ENCODE measurements at regions not wholly inside any gene's neighbourhood (a gene's known extent, or its start where the extent isn't known, plus 50 kb on each side); places are given as distances from the start of the nearest gene placed in this dataset.

- H3K4me1 ChIP-seq, result peaks cover 0 to 7% (median 0%) of the 10 kb centered on the region in 4 donors
- H3K27me3 ChIP-seq, result no peaks in the 10 kb centered on the region
- 68 to 81% methylated on average over 11 of the region's 11 CpGs for WGBS, 2 donors
- DNase-seq (no peak), ATAC-seq (ENCODE audit: low FRiP score in 2 of 2) (no peak)
- H3K4me3 ChIP-seq, result no peak overlapping the region
- H3K27ac ChIP-seq, result no peak overlapping the region
- H3K9me3 ChIP-seq, result no peaks in the 10 kb centered on the region
- no peaks in the 10 kb centered on the region for H3K36me3 ChIP-seq
- TF ChIP-seq POLR2AphosphoS5 (IDR thresholded peaks at IDR 0.05) (no peak), EP300 (IDR thresholded peaks at IDR 0.05) (no peak), CTCF (IDR thresholded peaks at IDR 0.05) (no peak), POLR2A (IDR thresholded peaks at IDR 0.05) (no peak)
Measured at GRCh38 chr10:28812384-28813372, 135.4 kb downstream of the BAMBI start.

GRCh38 chr10:28815681-28816080 is 138.4 kb downstream of the BAMBI start:
- WGBS, 2 donors, result 98 to 100% methylated on average over 9 to 20 of the region's 37 CpGs
- H3K4me3 ChIP-seq, result no peak overlapping the region
- ATAC-seq (ENCODE audit: low FRiP score in 2 of 2) (no peak), DNase-seq (peak in 1 of 2 donors; percentile 81)
- H3K4me1 ChIP-seq, result no peaks in the 10 kb centered on the region
- no peaks in the 10 kb centered on the region for H3K27me3 ChIP-seq
- no peaks in the 10 kb centered on the region for H3K9me3 ChIP-seq
- no peaks in the 10 kb centered on the region for H3K36me3 ChIP-seq
- H3K27ac ChIP-seq, result no peak overlapping the region
- TF ChIP-seq POLR2AphosphoS5 (IDR thresholded peaks at IDR 0.05) (no peak), EP300 (IDR thresholded peaks at IDR 0.05) (no peak), CTCF (IDR thresholded peaks at IDR 0.05) (no peak), POLR2A (IDR thresholded peaks at IDR 0.05) (no peak)

GRCh38 chr10:28822719-28823464 is 145.6 kb downstream of the BAMBI start:
- no peaks in the 10 kb centered on the region for H3K4me1 ChIP-seq
- 61 to 63% methylated on average over 12 of the region's 12 CpGs for WGBS, 2 donors
- no peaks in the 10 kb centered on the region for H3K36me3 ChIP-seq
- H3K27me3 ChIP-seq, result no peaks in the 10 kb centered on the region
- ATAC-seq (ENCODE audit: low FRiP score in 2 of 2) (no peak), DNase-seq (no peak)
- no peak overlapping the region for H3K4me3 ChIP-seq
- no peaks in the 10 kb centered on the region for H3K9me3 ChIP-seq
- no peak overlapping the region for H3K27ac ChIP-seq
- TF ChIP-seq CTCF (IDR thresholded peaks at IDR 0.05), result no peak
- TF ChIP-seq POLR2A (IDR thresholded peaks at IDR 0.05), result no peak
- no peak for TF ChIP-seq POLR2AphosphoS5 (IDR thresholded peaks at IDR 0.05)
- TF ChIP-seq EP300 (IDR thresholded peaks at IDR 0.05), result no peak

GRCh38 chr10:28823501-28824075 is 146.3 kb downstream of the BAMBI start:
- ATAC-seq (ENCODE audit: low FRiP score in 2 of 2) (no peak), DNase-seq (no peak)
- 38 to 54% methylated on average over 1 of the region's 1 CpG for WGBS, 2 donors
- H3K4me3 ChIP-seq, result no peak overlapping the region
- no peaks in the 10 kb centered on the region for H3K4me1 ChIP-seq
- no peaks in the 10 kb centered on the region for H3K27me3 ChIP-seq
- no peak for TF ChIP-seq CTCF (IDR thresholded peaks at IDR 0.05)
- TF ChIP-seq POLR2AphosphoS5 (IDR thresholded peaks at IDR 0.05), result no peak
- TF ChIP-seq POLR2A (IDR thresholded peaks at IDR 0.05), result no peak
- no peak for TF ChIP-seq EP300 (IDR thresholded peaks at IDR 0.05)
- H3K9me3 ChIP-seq, result no peaks in the 10 kb centered on the region
- no peaks in the 10 kb centered on the region for H3K36me3 ChIP-seq
- no peak overlapping the region for H3K27ac ChIP-seq
